Mucosa of stomach (tissue), 1 donor: ENCODE measurements at regions not wholly inside any gene's neighbourhood (a gene's known extent, or its start where the extent isn't known, plus 50 kb on each side); places are given as distances from the start of the nearest gene placed in this dataset.

ENCODE experiments used
- H3K27me3 ChIP-seq: one replicate; pipeline ENCODE4 v1.7.0; 2013; ENCODE audit warnings: mild to moderate bottlenecking, low read length; ENCODE audit not compliant: control insufficient read depth, insufficient read depth
- H3K36me3 ChIP-seq: one replicate; pipeline ENCODE4 v1.7.0; 2013; ENCODE audit warnings: low read length; ENCODE audit not compliant: control insufficient read depth, insufficient read depth
- H3K4me1 ChIP-seq: one replicate; pipeline ENCODE4 v1.7.0; 2013; ENCODE audit warnings: mild to moderate bottlenecking, low read length; ENCODE audit not compliant: control insufficient read depth, insufficient read depth
- H3K4me3 ChIP-seq: one replicate; pipeline ENCODE4 v1.7.0; 2013; ENCODE audit warnings: low read length
- H3K9ac ChIP-seq: one replicate; pipeline ENCODE4 v1.7.0; 2013; ENCODE audit warnings: mild to moderate bottlenecking, low read length, moderate library complexity
- H3K9me3 ChIP-seq: one replicate; pipeline ENCODE4 v1.7.0; 2013; ENCODE audit warnings: mild to moderate bottlenecking, low read length, moderate library complexity; ENCODE audit not compliant: control insufficient read depth
- donor health status: Pancreatic carcinoma.

GRCh38 chr2:45233301-45233700 lies 224.0 kb upstream of the SIX2 start:
- no peak overlapping the region for H3K9ac ChIP-seq
- H3K4me3 ChIP-seq, result no peak overlapping the region
- peaks cover 12% of the 10 kb centered on the region for H3K4me1 ChIP-seq
- H3K27me3 ChIP-seq, result no peaks in the 10 kb centered on the region
- no peaks in the 10 kb centered on the region for H3K9me3 ChIP-seq
- H3K36me3 ChIP-seq, result no peaks in the 10 kb centered on the region

DNA sequence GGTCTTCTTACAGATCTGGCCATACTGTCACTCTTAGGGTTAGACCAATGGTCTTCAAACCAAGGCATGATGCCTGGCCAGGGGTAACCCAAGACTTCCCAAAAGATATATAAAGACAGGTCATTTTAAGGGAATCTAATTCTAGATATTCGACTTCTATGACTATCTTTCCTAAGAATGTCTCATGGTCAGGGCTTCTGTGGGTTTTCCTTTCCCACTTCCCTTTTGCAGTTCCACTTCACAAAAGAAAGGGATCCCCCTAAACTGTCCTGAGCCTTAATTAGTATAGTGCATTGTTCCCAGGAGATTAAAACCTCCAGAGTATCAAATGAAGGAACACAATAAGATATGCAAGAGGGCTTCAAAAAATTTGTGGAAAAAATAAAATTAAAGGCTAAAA lies 223.6 kb upstream of the SIX2 start:
- no peaks in the 10 kb centered on the region for H3K27me3 ChIP-seq
- no peaks in the 10 kb centered on the region for H3K9me3 ChIP-seq
- H3K9ac ChIP-seq, result no peak overlapping the region
- H3K4me3 ChIP-seq, result no peak overlapping the region
- peaks cover 7% of the 10 kb centered on the region for H3K4me1 ChIP-seq
- no peaks in the 10 kb centered on the region for H3K36me3 ChIP-seq

GRCh38 chr2:45229411-45229810 lies 220.2 kb upstream of the SIX2 start:
- H3K36me3 ChIP-seq, result no peaks in the 10 kb centered on the region
- H3K9me3 ChIP-seq, result no peaks in the 10 kb centered on the region
- no peaks in the 10 kb centered on the region for H3K4me1 ChIP-seq
- H3K4me3 ChIP-seq, result no peak overlapping the region
- no peaks in the 10 kb centered on the region for H3K27me3 ChIP-seq
- no peak overlapping the region for H3K9ac ChIP-seq

- Histone ChIP-seq H3K27me3 (no peaks in the 10 kb centered on the region), H3K9me3 (no peaks in the 10 kb centered on the region), H3K36me3 (no peaks in the 10 kb centered on the region), H3K4me3 (no peak overlapping the region), H3K4me1 (no peaks in the 10 kb centered on the region), H3K9ac (no peak overlapping the region)
Measured at GRCh38 chr2:45227347-45227746, 218.1 kb upstream of the SIX2 start.

- no peaks in the 10 kb centered on the region for H3K9me3 ChIP-seq
- peaks cover 4% of the 10 kb centered on the region for H3K27me3 ChIP-seq
- H3K36me3 ChIP-seq, result no peaks in the 10 kb centered on the region
- no peak overlapping the region for H3K4me3 ChIP-seq
- no peak overlapping the region for H3K9ac ChIP-seq
- peaks cover 9% of the 10 kb centered on the region for H3K4me1 ChIP-seq
Measured at GRCh38 chr2:45224993-45225380, 215.7 kb upstream of the SIX2 start.

DNA sequence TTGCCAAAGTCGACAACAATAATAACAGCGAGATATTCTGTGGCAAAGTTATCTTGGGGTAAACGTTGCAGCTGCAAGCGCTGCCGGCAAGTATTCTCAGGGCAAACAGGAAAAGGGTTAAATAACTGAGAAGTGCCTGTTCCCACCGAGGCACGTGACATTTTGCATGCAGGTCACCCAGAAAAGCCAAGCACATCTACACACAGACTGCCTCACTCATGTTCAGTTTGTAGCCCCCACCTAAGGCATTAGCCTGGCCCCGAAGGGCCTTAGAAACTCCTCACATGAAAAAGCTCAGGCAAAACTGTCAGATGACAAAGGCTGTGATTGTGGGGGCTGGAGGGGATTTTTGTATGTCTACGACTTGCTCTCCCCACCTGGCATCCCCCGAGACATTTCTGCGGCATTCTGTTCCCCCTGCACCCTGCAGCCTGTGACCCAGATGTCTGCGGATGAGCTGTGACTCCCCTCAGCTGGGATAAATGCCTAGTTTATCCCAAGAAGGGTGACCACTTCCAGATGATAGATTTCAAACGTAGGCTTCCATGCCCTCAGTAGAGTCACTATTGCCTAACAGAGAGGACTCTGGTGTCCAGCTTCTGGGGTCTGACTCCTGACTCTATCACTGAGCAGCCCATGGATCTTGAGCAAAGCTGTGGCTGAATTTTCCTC lies 215.2 kb upstream of the SIX2 start:
- H3K27me3 ChIP-seq, result peaks cover 4% of the 10 kb centered on the region
- H3K9ac ChIP-seq, result no peak overlapping the region
- H3K9me3 ChIP-seq, result no peaks in the 10 kb centered on the region
- no peaks in the 10 kb centered on the region for H3K36me3 ChIP-seq
- H3K4me3 ChIP-seq, result no peak overlapping the region
- peaks cover 12% of the 10 kb centered on the region for H3K4me1 ChIP-seq

DNA sequence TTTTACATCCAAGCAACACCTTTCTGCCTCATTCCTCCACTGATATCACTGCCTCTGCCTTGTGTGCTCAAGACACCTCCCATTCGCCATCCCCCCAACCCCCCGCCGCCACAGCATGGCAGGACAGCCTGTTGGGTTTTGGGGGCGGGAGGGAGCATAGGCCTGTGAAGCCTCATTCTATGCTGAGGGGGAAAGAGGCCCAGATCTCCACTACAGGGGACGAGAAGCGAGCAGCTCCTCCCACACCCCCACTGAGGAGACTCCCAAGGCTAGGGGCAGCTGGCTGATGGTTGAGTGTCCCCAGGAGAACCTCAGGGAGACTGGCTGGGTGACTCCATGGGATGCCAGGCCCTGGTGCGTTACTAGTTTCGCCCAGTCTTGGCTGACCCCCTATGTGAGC lies 214.3 kb upstream of the SIX2 start:
- Histone ChIP-seq H3K4me1 (peaks cover 12% of the 10 kb centered on the region), H3K9me3 (no peaks in the 10 kb centered on the region), H3K4me3 (no peak overlapping the region), H3K9ac (no peak overlapping the region), H3K27me3 (peaks cover 4% of the 10 kb centered on the region), H3K36me3 (no peaks in the 10 kb centered on the region)

- Histone ChIP-seq H3K4me1 (peaks cover 12% of the 10 kb centered on the region), H3K9ac (no peak overlapping the region), H3K27me3 (peaks cover 9% of the 10 kb centered on the region), H3K36me3 (no peaks in the 10 kb centered on the region), H3K9me3 (no peaks in the 10 kb centered on the region), H3K4me3 (no peak overlapping the region)
Measured at GRCh38 chr2:45220227-45220626, 211.0 kb upstream of the SIX2 start.

- Histone ChIP-seq H3K9ac (no peak overlapping the region), H3K27me3 (peaks cover 9% of the 10 kb centered on the region), H3K4me1 (peaks cover 12% of the 10 kb centered on the region), H3K4me3 (no peak overlapping the region), H3K36me3 (no peaks in the 10 kb centered on the region), H3K9me3 (no peaks in the 10 kb centered on the region)
Measured at GRCh38 chr2:45218931-45219339, 209.7 kb upstream of the SIX2 start.

DNA sequence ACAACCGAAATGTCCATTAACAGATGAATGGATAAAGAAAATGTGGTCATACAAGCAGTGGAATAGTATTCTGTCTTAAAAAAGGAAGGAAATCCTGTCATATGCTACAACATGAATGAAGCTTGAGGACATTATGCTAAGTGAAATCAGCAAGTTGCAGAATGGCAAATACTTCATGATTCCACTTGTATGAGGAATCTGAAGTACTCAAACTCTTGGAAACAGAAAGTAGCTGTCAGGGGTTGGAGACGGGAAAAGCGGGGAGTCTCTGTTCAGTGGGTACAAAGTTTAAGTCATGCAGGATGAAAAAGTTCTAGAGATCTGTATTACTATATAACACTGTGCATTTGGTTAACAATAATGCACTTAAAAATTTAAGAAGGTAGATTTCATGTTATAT lies 209.0 kb upstream of the SIX2 start:
- no peaks in the 10 kb centered on the region for H3K9me3 ChIP-seq
- H3K4me1 ChIP-seq, result peaks cover 12% of the 10 kb centered on the region
- H3K27me3 ChIP-seq, result peaks cover 9% of the 10 kb centered on the region
- H3K36me3 ChIP-seq, result no peaks in the 10 kb centered on the region
- no peak overlapping the region for H3K4me3 ChIP-seq
- no peak overlapping the region for H3K9ac ChIP-seq

DNA sequence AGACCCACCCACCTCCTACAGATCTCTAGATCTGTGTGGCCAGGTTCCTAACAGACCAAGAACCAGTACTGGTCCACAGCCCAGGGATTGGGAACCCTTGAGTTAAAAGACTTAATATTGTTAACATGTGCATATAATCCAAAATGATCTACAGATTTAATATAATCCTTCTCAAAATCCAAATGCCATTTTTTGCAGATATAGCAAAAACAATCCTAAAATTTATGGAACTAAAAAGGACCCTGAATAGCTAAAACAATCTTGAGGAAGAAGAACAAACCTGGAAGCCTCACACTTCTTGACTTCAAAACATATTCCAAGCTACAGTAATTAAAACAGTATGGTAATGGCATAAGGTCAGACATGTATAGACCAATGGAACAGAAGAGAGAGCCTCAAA lies 206.9 kb upstream of the SIX2 start:
- Histone ChIP-seq H3K9me3 (no peaks in the 10 kb centered on the region), H3K36me3 (no peaks in the 10 kb centered on the region), H3K4me3 (no peak overlapping the region), H3K9ac (no peak overlapping the region), H3K4me1 (peaks cover 12% of the 10 kb centered on the region), H3K27me3 (peaks cover 5% of the 10 kb centered on the region)

GRCh38 chr2:45214550-45214949 lies 205.3 kb upstream of the SIX2 start:
- H3K9ac ChIP-seq, result no peak overlapping the region
- H3K4me3 ChIP-seq, result no peak overlapping the region
- H3K9me3 ChIP-seq, result no peaks in the 10 kb centered on the region
- peaks cover 5% of the 10 kb centered on the region for H3K27me3 ChIP-seq
- no peaks in the 10 kb centered on the region for H3K4me1 ChIP-seq
- H3K36me3 ChIP-seq, result no peaks in the 10 kb centered on the region
